ENCODE measurements at regions not wholly inside any gene's neighbourhood (a gene's known extent, or its start where the extent isn't known, plus 50 kb on each side); places are given as distances from the start of the nearest gene placed in this dataset.

DNA sequence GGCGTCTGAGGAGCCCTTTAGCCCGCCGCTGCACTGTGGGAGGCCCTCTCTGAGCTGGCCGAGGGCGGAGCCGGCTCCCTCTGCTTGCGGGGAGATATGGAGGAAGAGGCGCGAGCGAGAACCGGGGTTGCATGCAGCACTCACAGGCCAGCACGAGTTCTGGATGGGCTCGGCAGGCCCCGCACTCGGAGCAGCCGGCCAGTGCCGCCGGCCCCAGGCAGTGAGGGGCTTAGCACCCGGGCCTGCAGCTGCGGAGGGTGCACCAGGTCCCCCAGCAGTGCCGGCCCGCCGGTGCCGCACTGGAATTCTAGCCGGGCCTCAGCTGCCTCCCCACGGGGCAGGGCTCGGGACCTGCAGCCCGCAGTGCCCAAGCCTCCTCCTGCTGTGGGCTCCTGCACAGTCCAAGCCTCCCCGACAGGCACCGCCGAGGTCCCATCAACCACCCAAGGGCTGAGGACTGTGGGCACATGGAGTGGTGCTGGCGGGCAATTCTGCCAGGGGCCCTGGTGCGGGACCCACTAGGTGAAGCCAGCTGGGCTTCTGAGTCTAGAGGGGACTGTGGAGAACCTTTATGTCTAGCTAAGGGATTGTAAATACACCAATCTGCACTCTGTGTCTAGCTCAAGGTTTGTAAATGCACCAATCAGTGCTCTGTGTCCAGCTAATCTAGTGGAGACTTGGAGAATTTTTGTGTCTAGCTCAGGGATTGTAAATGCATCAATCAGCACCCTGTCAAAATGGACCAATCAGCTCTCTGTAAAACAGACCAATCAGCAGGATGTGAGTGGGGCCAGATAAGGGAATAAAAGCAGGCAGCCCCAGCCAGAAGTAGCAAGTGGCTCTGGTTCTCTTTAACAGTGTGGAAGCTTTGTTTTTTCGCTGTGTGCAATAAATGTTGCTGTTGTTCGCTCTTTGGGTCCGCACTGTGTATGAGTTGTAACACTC is 329.7 kb upstream of the JARID2 start:
- no peak for DNase-seq

DNA sequence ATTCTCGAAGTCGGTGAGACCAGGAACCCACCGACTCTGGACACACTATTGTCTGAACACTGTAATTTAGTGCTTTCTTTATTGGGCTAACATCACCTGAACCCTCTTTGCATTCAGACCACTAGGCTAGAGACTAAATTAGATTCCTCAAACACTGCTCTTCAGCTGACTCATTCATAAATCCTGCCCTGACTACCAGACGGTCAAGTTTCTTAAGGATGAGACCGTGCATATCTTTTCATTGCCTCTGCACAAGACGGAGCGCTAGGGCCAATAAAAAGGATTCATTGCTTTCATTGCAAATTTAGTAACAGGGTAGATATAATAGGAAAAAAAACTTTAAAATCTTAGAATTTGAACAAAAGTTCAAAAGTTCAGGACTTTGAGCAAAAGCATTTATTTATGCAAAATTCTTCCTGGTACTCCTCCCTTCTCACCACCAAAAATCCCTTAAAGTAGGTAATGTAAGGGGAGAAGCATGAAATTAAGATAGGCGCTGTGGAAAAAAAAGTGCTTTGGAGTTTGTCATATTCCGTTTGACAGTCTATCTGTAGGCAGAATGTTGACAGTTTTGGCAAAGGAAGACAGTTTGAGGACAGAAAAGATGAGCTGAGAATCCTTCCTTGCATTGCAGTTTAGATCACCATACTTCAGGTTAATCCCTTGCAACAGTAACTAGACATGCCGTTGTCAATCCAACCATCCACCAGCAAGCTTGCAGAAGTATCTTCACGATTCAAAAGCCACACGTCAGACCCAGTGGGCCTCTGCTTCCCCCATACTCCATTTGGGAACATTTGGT is 328.6 kb upstream of the JARID2 start:
- no peak for DNase-seq

DNA sequence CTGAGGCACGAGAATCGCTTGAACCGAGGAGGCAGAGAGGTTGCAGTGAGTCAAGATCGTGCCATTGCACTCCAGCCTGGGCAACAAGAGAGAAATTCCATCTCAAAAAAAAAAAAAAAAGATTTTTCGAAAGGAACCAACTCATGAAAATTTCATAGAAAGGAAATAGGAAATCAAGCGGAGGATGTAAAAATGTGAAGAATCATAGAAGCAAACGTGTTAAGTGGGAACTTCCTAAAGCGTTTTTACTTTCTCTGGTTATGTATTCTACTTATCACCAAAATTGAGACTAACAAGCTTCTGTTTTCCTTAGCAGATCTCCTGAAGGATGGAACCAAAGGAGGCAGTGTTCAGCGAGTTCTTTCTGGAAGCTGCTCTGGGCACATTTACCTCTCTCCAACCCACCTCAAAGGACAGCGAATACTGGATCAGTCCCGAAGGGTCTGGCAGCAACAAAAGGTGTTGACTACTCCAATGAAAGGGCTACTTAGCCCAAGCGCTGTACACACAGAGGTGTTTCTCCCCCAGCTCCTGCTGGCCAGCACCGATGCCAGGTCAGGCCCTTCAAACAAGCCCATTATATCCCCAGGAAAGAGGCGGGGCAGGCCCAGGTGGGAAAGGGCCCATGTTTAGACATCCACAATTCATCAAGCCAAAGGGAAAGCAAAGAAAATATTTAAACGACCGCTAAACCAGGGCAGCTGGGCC is 327.5 kb upstream of the JARID2 start:
- DNase-seq: no peak

DNA sequence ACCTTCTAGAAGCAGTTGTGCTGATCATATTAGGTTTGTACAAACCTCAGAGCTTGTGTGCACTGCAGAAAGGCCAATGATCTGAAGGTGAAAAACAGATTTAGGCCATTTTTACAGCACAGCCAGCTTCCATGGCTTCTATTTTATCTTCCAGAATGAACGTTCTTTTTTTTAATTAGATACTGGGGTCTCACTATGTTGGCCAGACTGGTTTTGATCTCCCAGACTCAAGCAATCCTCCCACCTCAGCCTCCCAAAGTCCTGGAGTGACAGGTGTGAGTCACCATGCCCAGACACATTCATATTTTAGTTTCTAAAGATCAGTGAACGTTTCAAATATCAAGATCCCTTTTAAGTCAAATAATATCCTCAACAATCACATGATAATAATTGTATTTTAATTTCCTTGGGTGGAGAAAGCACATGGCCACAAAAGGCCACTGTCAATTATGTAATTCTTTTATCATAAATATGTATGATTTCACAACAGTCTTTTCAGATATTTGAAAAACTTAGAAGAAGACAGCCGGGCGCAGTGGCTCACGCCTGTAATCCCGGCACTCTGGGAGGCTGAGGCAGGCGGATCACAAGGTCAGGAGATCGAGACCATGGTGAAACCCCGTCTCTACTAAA is 326.7 kb upstream of the JARID2 start:
- DNase-seq: no peak

DNA sequence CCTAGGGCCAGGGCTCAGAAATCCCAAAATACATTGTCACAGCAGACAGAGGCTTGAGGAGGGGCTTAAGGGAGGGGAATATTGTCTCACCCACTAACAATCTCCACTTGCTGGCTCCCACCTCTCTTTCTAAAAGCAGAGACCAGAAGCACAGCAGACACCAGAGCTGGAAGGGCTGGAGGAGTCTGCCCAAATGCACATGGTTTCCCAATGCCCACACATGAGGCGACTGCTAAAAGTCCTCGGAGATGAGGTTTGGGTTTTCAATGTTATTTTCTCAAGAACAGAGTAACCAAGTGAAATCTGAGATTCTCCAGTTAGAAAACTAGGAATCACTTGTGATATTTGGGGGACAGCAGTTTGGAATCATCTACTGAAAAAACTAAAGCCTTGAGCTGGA is 325.6 kb upstream of the JARID2 start:
- DNase-seq: no peak

DNA sequence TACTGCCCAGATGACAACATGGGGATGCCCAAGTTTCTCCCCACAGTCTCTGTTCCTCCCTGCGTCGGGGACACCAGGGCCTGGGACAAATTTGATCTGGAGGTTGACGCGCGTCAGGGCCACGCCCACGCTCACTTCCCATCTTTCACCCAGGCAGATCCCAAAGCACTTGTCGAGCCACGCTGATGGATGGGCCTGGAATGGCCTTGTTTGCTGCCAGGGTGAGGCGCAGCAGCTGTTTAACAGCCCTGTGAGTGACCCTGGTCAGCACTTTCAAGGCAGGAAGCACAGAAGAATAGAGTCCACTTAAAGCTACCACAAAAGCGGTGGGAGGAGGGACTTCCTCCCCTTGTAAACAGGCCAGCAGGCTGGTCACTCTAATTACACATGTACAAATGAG is 324.7 kb upstream of the JARID2 start:
- DNase-seq: no peak

DNA sequence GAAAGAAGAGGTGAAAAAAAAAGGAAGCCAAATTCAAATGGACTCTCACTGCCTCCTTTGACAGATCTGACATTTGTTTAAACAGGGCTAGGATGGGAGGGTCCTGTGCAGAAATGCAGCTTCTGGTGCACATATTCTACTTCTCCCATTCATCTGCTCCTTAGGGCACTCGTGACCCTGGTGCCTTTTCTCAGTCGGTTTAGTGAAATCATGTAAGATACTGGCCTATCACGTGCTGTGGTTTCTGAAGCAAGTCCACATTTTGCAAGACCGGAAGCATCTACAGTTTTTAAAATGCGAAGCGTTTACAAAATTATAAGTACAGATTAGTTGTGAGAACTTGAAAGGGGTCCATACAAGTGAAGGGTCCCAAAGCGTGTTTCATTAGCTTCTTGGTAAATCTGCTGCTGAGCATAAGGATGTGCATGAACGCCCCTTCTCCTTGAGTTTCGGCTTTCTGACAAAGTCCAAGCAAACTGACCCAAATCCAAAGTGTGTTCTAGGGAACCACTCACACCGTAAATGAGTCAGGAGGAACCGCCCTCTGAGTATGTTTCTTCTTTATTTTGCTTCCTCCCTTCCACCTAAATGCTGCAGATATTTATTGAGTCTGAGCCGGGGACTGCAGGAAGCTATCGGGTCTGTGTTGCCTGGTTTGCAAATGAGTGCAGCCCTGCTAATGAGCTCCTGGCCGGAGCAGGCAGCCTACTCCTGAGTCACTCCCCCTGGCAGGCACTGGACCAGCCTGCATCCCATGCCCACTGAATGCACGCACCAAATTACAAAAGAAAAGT is 323.8 kb upstream of the JARID2 start:
- no peak for DNase-seq

DNA sequence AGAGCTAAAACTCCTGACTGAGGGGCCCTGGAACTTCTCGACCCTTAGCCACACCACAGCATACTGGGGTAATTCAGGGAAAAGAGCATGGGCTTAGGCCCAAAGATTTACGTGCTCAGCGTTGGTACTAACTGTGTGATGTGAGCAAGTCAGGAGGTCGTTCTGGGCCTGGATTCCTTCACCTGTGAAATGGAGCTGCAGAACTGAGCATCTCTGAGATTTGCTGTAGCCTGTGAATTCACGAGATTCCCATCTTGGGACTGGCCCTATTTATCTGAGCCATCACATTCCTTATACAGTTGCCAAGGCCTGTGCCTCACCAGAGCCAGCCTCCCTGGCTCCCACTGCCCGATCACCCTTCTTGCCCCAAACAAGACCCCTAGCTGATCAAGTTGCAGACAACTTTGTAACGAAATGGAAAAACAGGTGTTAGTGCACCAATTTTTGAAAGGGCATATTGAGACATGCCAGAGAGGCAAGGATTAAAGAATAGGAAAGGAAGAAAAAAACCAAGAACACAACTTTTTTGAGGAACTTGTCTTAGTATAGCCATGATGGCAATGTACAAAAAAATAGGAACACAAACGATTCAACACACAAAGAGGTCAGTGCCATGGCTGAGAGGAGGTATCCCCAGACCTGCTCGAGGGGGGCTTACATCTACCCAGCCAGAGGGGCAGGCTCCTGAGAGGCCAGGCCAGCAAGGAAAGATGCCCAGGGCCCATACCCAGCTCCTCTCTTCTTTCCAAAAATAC is 323.0 kb upstream of the JARID2 start:
- no peak for DNase-seq

DNA sequence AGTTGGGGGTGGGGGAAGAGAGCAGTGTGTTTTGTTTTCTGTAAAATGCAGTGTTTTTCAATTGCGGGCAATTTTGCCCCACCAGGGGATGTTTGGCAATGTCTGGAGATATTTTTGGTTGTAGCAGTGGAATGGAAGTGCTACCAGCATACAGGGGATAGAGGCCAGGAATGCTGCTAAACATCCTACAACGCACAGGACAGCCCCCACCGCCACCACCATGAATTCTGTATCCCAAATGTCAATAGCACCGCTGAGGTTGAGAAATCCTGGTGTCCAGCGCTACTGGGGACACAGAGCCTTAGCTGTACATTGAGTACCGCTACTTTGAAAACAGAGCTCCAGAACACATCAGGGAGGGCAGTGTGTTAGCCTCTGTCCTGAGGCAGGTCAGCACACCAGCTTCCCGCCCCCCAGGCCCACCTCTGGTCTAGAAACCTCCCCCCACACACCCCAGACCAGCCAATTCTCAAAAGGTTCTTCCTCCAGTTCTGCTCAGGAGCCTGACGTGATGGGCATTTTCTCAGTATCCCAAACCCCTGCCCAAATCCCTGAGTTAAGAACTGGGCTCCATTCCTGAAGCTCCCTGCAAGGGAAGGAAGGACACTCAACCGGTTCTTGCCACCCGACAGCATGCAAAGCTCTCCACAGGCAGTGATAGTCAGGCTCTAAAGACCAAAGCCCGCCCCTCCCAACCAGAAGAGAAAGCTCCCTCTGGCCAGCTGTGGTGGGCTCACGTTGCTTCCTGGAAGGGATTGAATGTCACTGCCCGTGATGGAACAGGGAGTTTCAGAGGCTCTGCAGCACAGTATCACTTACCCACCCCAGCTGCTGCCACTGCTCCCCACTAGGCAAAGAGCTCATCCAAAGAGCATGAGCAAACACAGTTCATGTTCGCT is 321.5 kb upstream of the JARID2 start:
- no peak for DNase-seq

DNA sequence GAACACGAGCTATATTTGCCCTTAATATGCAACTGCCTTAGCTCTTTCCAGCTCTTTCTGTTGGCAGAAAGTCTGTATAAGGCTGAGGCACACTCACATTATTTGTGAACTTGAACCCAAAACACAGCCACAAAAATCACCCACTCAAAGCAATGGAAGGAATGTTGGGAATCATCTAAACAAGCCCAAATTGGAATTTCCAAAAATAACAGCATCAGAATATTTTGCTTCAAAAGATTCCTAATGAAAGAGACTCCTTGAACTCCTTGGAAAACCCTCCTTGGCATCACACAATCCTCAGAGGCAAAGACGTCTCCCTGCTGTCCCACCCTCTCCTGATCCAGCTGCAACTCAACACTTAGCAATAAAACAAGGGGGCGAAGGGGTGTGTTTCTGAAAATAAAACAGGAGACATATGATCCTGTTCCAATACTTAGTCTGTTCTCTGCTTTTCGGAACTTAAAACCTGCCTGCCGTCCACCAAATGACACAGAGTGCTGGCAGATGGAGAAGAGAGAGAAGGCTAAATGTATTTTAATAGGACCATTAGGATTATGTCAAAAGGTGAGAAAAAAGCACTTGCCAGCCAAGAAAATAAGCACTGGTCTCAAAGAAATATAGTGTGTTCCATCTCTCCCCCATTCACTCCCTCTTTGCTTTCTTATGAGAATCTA is 320.7 kb upstream of the JARID2 start:
- peak; percentile 14 for DNase-seq

DNA sequence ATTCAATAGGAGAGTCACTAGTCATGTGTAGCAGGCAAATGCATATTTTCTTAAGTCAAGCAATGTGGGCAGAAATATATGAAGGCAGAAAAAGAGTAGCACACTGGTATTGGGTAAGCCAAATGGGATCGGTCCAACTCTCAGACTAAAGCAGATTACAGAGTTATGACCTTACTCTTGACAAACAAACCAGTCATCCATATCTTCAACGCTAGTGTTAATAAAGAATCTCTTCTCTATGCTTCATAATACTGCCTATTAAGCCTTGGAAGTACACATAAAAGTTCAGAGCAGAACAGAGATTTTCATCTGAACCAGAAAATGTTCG is 320.2 kb upstream of the JARID2 start:
- no peak for DNase-seq

DNA sequence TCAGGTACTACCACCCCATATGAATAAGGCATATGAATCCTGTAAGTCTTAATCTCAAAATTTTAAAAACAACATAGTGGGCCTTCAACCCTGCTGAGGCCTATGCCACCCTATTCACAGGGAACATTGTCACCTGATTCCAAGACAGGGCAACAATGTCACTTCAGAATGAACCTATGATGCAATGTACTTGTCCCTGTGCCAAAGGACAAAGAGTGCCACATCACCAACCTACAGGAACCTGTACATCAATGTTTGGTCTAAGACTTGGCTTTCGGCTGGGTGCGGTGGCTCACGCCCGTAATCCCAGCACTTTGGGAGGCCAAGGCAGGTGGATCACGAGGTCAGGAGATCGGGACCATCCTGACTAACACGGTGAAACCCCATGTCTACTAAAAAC is 318.5 kb upstream of the JARID2 start:
- DNase-seq: no peak

DNA sequence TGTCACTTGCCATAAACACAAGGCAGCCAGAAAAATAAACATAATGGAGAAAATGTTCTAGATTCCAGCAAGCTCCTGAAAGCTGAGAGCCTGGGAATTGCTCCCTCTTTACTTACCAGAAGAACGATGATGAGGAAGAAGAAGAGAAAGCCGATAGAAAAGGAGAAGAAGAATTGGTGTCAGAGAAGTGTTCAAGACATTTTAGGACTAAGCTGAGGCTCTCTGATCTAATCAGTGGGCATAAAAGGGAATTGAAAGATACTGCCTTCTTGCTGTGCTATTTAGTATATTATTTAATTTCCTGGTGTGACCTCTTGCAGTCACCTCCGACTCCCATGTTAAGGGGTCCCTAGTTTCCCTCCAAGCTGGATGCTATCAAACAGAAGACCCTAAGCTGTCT is 316.6 kb upstream of the JARID2 start:
- DNase-seq: no peak

DNA sequence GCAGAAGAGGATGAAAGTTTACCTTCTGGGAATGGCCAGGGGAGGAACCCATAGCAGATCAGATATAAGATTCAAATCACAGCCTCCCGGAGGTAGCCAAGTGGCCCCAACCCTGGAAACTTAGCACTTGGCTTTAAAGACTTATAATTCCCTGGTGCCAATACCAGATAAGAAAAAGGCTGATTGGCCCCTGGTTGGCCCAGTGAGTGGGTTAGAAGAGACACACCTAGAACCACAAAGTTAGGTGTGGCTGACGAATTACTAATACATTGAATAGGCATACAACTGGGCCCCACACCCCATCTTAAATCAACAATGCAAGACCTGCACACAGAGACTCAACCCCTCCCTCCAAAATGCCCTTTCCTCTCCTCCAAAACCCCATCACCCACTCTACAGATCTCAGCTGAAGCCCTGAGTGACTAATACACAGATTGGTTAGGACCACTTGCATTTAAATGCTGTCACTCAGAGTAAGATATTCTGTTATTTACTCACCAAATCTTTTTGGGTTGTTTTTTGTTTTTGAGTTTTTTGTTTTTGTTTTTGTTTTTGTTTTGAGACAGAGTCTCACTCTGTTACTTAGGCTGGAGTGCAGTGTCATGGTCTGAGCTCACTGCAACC is 315.4 kb upstream of the JARID2 start:
- DNase-seq: no peak

DNA sequence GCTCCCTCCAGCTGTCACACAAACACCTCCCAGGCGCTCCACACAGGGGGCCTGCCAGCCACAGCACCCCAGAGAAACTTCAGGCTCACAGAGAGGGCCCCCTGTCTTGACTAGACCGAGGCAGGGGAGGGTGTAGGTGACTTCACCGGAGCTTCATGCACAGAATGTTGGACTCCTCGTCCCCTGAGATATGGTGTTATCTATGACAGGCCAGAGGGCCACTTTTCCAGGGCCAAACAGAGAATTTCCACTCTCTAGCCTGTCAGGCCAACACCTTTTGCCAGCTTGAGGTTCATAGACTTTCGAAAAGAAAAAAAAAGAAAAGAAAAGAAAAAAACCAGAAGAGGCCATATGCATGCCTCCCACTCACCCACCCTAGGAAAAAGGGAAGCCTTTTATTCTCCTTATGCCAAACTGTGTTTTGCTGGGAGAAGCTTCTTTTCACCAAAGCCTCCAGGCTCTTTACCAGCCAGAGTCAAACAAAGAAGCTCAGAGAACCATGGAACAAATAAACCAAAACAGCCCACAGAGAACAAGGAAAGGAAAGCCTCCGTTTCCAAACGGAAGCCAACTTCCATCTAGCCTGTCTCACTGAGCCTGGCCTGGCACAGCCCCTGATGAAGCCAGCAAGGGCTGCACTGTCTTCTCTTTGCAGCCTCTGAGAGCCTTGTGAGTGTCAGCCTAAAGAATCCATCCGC is 313.2 kb upstream of the JARID2 start:
- DNase-seq: no peak

DNA sequence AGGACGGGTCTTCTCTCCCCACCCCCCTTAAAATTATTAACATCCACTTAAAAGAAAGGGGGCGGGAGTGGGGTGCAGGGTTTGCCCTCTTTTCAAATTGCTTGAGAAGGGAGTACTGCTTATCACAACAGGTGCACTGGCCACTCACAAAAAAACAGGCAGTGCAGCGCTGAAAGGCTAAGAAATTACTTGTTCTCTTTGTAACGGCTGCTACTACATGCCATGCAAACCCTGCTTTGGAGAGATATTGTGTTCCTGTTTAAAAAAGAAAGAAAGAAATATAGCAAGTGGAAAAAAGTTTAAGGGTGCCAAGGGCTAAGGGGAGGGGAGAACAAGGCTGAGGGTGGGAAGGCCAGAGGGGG is 312.7 kb upstream of the JARID2 start:
- no peak for DNase-seq

DNA sequence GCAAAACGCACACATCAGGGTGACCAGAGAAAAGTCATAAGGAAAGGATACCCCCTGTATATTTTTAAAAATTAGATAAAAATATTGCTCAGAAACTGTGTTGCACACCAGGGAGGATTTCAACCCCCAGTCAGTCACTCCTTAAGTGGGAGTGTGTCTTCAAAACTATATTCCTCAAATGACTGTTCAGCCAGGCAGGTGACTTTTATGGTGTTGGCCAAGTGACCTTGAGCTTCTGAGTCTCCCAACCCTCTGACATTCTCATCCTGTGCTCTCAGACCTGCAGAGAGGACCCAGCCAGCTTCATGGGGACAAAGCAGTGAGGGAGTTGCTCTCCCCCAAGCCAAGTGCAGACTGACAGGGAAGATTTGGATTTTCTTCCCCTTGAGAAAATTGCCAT is 311.9 kb upstream of the JARID2 start:
- DNase-seq: no peak

DNA sequence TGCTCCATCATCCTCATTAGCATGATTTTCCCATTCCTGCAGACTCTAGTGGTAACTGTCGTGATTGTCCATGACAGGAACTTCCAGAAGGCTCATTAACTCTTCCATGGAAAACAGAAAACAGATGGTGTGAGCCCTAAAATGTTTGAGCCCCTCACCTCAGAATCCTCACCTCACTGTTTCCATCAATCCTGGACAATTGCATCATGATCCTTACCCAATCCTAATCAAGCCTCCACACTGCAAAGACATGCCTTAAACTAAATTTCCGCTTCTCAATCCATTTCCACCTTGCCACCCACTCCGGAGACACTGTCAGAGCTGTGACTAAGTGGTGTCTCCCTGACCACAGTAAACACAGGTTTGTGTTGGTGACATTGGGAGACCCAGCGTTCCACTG is 311.0 kb upstream of the JARID2 start:
- no peak for DNase-seq
